ENCODE measurements at regions not wholly inside any gene's neighbourhood (a gene's known extent, or its start where the extent isn't known, plus 50 kb on each side); places are given as distances from the start of the nearest gene placed in this dataset.

GRCh38 chr1:90143591-90143990, 148.7 kb downstream of the ZNF326 start:
- no peak for DNase-seq (ENCODE audit: low read depth in 2 of 2)

GRCh38 chr1:90142697-90143096, 147.8 kb downstream of the ZNF326 start:
- DNase-seq (ENCODE audit: low read depth in 2 of 2) = no peak

GRCh38 chr1:90139837-90140236, 144.9 kb downstream of the ZNF326 start:
- no peak for DNase-seq (ENCODE audit: low read depth in 2 of 2)

DNA sequence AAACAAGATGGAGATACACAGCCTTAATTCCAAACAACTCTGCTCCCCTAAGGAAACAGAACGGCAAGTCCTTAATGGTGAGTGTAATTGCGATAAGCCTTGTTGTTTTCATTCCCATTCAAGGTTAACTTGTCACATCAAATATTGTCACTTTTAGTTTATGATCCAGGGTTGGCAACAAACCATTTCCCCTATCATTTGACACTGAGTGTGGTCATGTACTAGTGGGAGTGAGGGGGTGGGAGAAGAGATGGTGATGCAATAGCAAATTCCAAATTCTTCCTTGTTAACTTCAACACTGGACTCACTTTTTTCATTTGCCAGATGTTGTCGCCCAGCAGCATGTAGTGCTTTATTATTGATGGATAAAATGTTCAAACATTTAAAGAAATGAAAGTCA, 140.4 kb downstream of the ZNF326 start:
- no peak for DNase-seq (ENCODE audit: low read depth in 2 of 2)

DNA sequence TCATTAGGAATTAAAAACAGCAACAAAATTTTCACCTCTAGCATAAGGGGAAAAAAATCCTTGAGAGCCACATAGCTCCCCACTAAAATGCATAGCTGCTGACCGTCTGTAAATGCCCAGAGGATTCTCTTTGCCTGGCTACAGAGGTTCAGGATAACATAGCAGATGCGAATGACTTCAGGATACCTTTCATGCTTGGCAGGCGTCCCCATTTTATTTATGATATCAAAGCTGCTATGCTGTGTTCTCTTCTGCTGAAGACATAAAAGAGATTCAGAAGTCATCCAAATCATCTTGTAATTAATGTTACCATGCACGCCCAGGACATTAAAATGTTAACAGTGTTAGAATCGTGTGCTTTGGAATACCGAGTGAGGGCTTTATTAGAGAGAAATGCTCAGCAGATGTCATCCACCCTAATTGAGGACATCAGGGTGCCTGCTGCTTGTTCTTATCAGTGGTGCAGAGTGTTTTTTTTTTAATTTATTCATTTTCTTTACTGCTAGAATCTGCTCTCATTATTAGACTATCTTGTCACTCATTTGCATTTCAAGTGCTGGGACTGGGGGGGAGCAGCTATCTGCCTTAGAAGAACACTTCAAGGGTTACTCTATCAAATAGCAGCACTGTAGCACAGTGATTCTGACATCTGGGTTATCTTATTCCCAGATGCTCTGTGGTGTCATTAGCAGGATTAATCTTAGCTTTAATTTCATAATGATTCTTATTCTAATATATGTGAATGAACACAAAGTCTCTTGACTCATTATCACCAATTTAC, 139.5 kb downstream of the ZNF326 start:
- DNase-seq (ENCODE audit: low read depth in 2 of 2) = no peak

DNA sequence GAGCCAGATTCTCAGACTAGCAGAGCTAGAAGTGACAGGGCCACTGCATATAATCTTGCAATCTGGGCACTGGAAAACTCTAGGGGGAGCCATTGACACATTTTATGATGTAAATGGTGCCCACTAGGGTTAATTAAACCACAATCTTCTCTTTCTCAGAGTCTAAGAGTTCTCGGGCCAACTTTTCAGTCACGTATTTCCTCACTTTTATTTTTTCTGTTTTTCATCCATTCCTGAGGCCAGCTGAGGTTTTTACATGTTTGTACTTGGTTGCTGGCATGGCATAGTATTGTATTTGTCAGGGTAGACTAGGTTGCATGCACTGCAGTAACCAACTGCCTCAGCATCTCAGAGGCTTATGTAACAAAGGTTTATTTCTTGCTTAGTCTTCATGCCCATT, 138.2 kb downstream of the ZNF326 start:
- peak; percentile 23 to 31 for DNase-seq (ENCODE audit: low read depth in 2 of 2)

DNA sequence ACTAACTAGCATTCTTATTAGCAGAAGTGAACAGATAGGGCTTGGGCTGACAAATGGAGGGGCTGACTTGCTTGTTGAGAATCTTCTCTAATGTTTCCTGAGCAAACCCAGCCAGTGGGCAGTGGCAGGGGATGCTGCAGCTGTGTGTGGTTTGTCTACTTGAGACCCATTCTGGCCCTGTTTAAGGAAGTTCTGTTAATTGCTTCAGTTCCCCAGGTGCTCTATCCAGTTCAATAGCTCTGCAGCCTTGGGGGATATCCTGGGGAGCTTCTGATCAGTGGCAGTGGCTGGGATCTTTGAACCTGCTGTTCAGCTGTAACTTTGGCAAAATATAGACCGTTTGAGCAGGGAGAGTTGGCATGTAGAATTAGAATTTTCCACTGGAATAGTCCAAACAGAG, 137.4 kb downstream of the ZNF326 start:
- no peak for DNase-seq (ENCODE audit: low read depth in 2 of 2)

- no peak for DNase-seq (ENCODE audit: low read depth in 2 of 2)
Observed at GRCh38 chr1:90127288-90127953, 132.5 kb downstream of the ZNF326 start.

DNA sequence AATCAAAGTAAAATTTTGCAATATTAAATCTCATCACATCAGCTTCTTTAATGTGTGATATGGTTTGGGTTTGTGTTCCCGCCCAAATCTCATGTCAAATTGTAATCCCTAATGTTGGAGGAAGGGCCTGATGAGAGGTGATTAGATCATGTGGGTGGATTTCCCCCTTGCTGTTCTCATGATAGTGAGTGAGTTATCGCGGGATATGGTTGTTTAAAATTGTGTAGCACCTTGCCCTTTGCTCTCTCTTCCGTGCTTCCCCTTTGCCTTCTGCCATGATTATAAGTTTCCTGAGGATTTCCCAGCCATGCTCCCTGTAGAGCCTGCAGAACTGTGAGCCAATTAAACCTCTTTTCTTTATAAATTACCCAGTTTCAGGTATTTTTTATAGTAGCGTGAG, 131.9 kb downstream of the ZNF326 start:
- no peak for DNase-seq (ENCODE audit: low read depth in 2 of 2)

- no peak for DNase-seq (ENCODE audit: low read depth in 2 of 2)
Observed at GRCh38 chr1:90122654-90123340, 127.9 kb downstream of the ZNF326 start.

- DNase-seq (ENCODE audit: low read depth in 2 of 2) = peak; percentile 52 to 57
Observed at GRCh38 chr1:90114521-90115141, 119.7 kb downstream of the ZNF326 start.

- DNase-seq (ENCODE audit: low read depth in 2 of 2) = no peak
Observed at GRCh38 chr1:90107990-90108389, 113.1 kb downstream of the ZNF326 start.

DNA sequence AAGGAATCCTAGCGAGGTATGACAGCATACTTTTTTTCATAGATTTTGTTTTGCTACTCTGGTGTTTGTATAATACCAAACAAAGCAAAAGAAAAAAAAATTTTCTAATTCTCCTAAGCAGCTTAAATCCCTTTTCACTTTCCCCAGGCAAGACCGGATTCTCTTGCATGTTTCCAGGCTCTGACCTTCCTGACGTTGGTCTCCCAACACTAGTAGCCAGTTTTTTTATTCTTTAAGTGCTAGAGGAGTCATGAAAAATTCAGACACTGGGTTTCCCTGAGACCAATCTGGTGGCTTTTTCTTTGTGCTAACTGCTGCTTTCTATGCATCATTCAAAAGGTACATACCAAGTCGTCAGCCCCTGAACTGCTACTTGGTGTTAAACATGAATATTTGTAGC, 111.4 kb downstream of the ZNF326 start:
- DNase-seq (ENCODE audit: low read depth in 2 of 2) = no peak

- no peak for DNase-seq (ENCODE audit: low read depth in 2 of 2)
Observed at GRCh38 chr1:90104941-90105538, 110.1 kb downstream of the ZNF326 start.

DNA sequence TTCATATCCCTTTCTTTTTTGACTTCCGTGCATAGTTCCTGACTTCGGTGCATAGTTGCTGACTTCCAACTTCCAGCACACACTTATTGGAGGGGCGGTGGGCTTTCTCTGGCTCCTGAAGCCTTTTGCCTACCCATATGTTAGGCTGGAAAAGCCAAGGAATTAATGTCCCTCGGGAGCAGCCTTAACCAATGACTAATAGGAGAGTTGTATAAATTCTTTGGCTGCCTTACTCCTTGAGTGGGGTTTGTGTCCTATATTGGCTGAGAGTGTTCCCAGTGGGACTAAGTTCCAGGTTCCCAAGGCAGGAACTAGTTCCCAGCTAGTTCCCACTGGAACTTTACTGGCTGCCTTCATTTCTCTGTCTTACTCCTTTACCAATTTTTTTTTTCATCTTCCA, 105.7 kb downstream of the ZNF326 start:
- no peak for DNase-seq (ENCODE audit: low read depth in 2 of 2)

- no peak for DNase-seq (ENCODE audit: low read depth in 2 of 2)
Observed at GRCh38 chr1:90092441-90092840, 97.5 kb downstream of the ZNF326 start.
